HUDEP-2 (cell line): ENCODE measurements at regions not wholly inside any gene's neighbourhood (a gene's known extent, or its start where the extent isn't known, plus 50 kb on each side); places are given as distances from the start of the nearest gene placed in this dataset.

Source experiments
- DNase-seq, 76 experiments: peaks; one replicate each; lab custom pipeline; 2025; ENCODE audit not compliant: unreplicated experiment in 76 of 76; lab: John Stamatoyannopoulos, UW

GRCh38 chr2:147232225-147232669 is 612.6 kb upstream of the ACVR2A start:
- no peak for DNase-seq

DNA sequence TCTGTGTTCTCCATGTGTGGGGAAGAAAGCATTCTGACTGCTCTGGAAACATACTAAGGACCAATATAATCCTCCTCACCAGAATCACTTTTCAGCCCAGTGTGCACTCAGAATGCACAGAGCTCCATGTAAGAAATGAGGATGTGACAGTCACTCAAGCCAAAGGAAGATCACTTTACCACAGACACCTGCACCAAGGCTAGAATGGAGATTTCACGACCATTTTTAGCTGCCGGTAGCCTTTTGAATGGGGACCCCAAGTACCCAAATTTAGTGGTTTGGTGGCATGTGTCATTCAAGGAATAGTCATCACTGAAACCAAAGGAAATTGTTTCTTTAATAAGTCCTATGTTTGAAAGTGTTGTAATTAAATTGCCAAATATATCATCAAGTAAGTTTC is 613.2 kb upstream of the ACVR2A start:
- no peak for DNase-seq

GRCh38 chr2:147231081-147231480 is 613.7 kb upstream of the ACVR2A start:
- no peak for DNase-seq

DNA sequence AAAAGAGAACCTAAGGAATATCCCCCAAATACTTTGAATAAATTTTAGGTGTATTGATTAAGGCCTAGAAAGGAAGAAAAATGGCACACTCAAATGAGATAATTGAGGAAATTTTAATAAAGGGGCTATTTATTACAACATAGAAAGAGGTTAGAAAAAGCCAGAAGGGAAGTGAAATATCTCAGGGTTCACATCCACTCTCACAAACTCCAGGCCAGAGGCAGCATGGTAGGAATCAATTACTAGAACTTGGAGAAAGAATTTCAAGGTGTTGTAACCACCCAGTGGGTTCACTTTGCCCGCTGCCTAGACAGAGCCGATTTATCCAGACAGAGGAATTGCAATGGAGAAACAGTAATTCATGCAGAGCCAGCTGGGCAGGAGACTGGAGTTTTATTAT is 617.5 kb upstream of the ACVR2A start:
- DNase-seq: no peak

DNA sequence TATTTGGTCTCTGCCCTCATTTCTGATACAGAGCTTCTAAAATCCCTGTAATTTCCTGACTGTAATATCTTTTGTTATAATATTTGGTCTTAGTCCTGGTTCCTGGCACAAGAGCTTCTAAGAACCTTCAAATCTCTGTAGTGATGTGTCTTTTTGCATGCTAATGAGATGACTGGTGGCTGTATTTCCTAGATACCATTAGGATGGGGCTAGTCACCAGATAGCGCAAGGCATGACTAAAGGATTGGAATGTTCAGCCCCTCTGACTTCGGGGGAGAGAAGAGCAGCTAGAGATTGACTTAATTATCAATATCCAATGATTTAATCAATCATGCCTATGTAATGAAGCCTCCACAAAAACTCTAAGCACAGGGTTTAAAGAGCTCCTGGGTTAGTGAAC is 620.8 kb upstream of the ACVR2A start:
- DNase-seq: no peak

DNA sequence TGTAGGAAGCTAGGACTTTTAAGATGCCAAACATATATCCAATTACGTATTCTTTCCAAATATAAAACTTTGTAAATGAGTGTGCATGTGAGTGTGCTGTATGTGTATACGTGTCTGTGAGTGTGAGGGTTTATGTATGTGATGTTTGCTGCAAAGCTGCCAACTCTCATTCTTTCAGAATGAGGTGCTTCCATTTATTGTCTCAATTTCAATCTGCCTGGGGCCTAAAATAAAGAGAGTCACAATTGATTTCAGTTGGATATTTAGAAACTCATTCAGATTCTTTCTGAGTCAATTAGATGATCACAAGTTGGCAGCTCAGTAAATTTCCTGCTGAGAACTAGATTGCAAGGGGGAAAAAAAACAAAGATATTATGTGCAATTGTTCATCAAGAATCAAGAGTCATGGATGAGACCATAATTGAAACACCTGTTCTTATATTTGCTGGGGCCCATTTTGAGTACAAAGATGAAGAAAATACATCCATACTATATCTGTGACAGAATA is 621.2 kb upstream of the ACVR2A start:
- DNase-seq: no peak

DNA sequence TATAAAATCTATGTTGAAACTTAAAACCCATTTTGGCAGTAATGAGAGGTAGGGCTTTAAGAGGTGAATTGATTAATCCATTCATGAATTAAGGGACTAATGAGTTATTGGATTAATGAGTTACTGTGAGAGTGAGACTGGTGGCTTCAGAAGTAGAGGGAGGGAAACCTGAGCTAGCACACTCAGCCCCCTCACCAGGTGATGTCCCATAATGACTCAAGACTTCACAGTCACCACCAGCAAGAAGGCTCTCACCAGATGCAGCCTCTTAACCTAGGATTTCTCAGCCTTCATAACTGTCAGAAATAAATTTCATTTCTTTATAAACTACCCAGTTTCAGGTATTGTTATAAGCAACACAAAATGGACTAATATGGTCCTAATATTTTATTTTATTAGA is 621.7 kb upstream of the ACVR2A start:
- no peak for DNase-seq

- DNase-seq: no peak
These were observed 622.3 kb upstream of the ACVR2A start for GRCh38 chr2:147222506-147222905.

DNA sequence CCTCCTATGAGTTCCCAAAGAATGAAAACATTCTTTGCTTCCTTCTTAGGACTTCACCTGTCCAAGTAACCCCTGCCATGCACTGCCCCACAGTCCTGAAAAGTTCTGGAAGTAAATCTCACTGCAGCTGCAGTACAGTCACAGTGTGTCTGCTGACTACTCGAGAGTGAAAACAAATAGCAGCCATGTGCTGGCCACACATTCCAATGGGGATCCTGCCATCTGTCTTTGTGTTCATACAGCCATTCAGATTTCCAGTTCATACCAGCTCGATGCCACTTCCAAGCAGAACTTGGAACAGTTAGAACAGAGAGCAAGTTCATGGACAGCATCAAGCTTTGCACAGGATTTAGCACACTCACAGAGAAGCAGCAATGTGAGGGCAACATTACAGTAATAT is 629.9 kb upstream of the ACVR2A start:
- DNase-seq: no peak

DNA sequence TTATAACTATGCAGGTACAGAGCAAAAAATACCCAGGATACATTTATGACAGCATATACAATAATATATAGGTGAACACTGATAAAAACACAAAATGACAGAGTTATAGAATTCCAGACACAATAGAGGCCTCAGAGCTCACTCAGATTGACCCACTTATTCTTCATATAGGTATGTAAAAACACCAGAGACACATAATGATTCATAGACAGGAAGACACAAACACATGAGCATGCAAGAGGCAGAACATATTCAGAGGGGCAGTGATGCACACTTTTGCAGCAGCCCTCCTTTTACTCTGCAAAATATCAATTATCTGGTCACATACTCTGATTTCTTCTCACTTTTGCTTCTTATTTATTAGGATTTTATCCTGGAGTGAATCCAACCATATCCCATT is 633.3 kb upstream of the ACVR2A start:
- no peak for DNase-seq

DNA sequence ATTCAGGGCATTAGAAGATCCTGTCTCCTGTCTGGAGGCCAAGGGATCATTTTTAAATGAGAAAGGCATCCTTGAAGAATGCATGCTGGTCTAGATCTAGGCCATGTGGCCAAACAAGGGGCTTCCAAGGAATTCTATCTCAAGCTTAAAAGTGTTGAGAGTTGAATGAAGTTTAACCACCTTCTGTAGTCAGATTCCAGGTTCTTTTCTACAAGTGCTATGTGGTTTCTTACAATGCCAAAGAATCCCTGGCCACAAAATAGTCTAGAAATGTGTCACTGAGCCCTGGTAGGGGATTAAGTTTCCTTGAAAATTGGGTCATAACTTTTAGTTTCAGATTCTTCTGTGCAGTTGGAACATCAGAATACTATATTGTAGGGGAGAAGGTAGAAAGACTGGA is 640.7 kb upstream of the ACVR2A start:
- no peak for DNase-seq

- no peak for DNase-seq
These were observed 646.1 kb upstream of the ACVR2A start for GRCh38 chr2:147198651-147199171.

GRCh38 chr2:147197754-147198483 is 646.9 kb upstream of the ACVR2A start:
- DNase-seq: no peak

DNA sequence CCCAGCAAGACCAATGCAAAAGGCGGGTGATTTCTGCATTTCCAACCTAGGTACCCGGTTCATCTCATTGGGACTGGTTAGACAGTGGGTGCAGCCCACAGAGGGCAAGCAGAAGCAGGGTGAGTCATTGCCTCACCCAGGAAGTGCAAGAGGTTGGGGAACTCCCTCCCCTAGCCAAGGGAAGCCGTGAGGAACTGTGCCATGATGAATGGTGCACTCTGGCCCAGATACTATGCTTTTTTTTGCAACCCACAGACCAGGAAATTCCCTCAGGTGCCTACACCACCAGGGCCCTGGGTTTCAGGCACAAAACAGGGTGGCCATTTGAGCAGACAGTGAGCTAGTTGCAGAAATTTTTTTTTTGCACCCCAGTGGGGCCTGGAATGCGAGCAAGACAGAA is 662.6 kb upstream of the ACVR2A start:
- DNase-seq: no peak

GRCh38 chr2:147181351-147182029 is 663.3 kb upstream of the ACVR2A start:
- DNase-seq: no peak

- DNase-seq: peak in 7 of 76 experiments; percentile 1 to 40 (median 2)
These were observed 667.6 kb upstream of the ACVR2A start for GRCh38 chr2:147177071-147177857.

DNA sequence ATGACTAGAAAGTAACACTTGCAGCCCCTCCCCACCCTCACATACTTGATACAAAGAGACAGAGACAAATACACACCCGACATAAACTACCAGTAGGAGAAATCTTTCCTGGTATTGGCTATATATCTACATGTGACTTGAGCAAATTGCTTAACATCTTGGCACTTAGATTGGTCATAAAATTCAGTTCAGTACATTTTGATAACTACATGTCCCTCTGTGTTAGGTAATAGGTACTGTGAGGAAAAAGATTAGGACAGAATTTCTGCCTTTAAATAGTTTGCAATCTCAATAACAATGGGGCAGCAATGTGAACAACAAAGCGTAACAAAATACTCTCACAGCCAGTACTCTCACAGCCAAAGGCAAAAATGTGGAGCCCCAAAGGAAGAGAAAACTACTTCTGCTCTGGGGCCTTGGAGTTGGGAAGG is 670.0 kb upstream of the ACVR2A start:
- no peak for DNase-seq

DNA sequence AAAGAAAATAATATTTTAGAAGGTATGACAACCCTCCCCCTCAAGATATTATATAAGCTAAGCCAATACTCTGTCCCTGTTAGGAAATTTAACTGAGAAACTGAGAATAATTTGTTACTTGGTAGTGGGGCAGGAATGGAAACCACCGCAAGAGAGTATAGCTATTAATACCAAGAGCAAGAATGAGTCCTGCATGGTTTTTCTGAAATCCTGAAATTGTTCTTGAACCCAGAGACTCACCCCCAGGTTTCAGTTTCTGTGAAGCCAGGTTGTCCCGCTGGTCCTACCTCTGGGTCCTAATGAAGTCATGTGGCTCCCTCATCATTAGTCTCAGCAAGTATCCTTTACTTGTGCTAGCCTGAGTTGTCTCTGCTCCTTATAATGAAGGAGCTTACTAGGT is 671.0 kb upstream of the ACVR2A start:
- no peak for DNase-seq

DNA sequence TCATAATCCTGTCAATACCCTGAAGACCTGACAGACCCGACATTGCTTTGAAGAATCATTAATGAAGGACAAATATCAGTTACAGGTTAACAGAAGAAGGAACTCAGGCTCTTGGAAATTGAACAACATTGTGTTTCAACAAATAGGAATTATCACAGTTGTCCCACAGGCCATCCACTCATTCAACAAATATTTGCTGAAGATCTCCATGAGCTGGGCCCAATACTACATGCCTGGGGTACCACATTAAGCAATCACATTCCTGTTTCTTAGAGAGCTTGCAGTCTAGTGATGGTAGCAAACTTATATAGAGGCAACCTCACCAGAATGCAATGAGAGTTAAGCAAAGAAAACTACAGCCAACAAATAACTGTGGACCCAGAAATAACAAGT is 671.6 kb upstream of the ACVR2A start:
- no peak for DNase-seq

GRCh38 chr2:147172493-147173188 is 672.2 kb upstream of the ACVR2A start:
- DNase-seq: no peak

DNA sequence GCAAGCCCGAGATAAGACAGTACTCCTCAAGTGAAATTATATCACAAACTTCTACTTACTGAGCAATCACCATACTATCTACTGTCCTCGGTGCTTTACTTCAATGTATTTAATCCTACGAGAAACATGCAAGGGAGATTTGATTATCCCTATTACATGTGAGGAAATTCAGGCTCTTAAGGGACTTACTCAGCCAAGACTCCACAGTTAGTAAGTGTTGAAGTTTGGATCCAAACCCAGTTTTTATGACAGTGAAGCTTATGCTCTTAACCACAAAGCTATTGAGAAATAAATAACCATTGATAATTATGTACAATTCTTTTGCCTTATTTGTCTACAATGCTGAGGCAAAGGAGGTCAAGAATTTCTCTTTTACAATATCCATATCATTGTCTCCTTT is 672.9 kb upstream of the ACVR2A start:
- DNase-seq: no peak
